OCI-LY7 (cell line): ENCODE measurements at regions not wholly inside any gene's neighbourhood (a gene's known extent, or its start where the extent isn't known, plus 50 kb on each side); places are given as distances from the start of the nearest gene placed in this dataset.

ENCODE experiments used
- BruUV-seq: library from RNA; stranded (reverse); fragments of 400-500 nt; replicated peaks from 2 replicates; lab custom pipeline; 2021; lab: Mats Ljungman, UMichigan
- CTCF ChIA-PET: fragments of 300-600 bp; sonication (Branson Sonifier 250); formaldehyde crosslinking; loops from one replicate; lab custom pipeline; 2022; ENCODE audit warnings: antibody characterized with exemption; ENCODE audit not compliant: unreplicated experiment; lab: Charles Lee
- POLR2A ChIA-PET: fragments of 300-600 bp; sonication (Branson Sonifier 250); formaldehyde crosslinking; loops from one replicate; lab custom pipeline; 2022; ENCODE audit warnings: antibody characterized with exemption; lab: Charles Lee
- DNase-seq: peaks from one replicate; pipeline ENCODE4 v3.0.0-alpha.2; 2015; ENCODE audit warnings: low spot score
- H2AFZ ChIP-seq: fragments of 200-600 bp; sonication (generic), shearing (Covaris generic); 2 replicates; pipeline ENCODE4 v1.6.1; 2014; ENCODE audit warnings: mild to moderate bottlenecking, antibody characterized with exemption, low read length, moderate library complexity
- H3K27ac ChIP-seq: fragments of 200-600 bp; sonication (generic); 2 replicates; pipeline ENCODE4 v1.5.1; 2014; ENCODE audit warnings: mixed run types, low read depth, mild to moderate bottlenecking, moderate library complexity, low read length, inconsistent platforms; ENCODE audit not compliant: poor library complexity, severe bottlenecking
- H3K36me3 ChIP-seq: fragments of 200-600 bp; sonication (generic); 2 replicates; pipeline ENCODE4 v1.6.1; 2014; ENCODE audit warnings: mild to moderate bottlenecking, antibody characterized with exemption, low read length, moderate library complexity, mixed read lengths; ENCODE audit not compliant: insufficient read depth
- H3K4me1 ChIP-seq: fragments of 200-600 bp; sonication (generic); 2 replicates; pipeline ENCODE4 v1.5.1; 2014; ENCODE audit warnings: mild to moderate bottlenecking, low read length; ENCODE audit not compliant: insufficient read depth, poor library complexity, severe bottlenecking
- H3K4me2 ChIP-seq: fragments of 200-600 bp; sonication (generic); 2 replicates; pipeline ENCODE4 v1.6.1; 2014; ENCODE audit warnings: mild to moderate bottlenecking, low read length
- H3K4me3 ChIP-seq: fragments of 200-600 bp; sonication (generic); 2 replicates; pipeline ENCODE4 v1.5.1; 2014; ENCODE audit warnings: mild to moderate bottlenecking, low read depth, low read length; ENCODE audit not compliant: poor library complexity, severe bottlenecking
- H3K79me2 ChIP-seq: fragments of 200-600 bp; sonication (generic); 2 replicates; pipeline ENCODE4 v1.6.1; 2016; ENCODE audit warnings: low read depth, mild to moderate bottlenecking, low read length, moderate library complexity, mixed read lengths; ENCODE audit not compliant: insufficient read depth
- H3K9me2 ChIP-seq: fragments of 200-600 bp; sonication (generic); 2 replicates; pipeline ENCODE4 v1.6.1; 2016; ENCODE audit warnings: mild to moderate bottlenecking, low read length, mixed read lengths; ENCODE audit not compliant: insufficient read depth
- H3K9me3 ChIP-seq: fragments of 200-600 bp; sonication (generic); 2 replicates; pipeline ENCODE4 v1.6.1; 2014; ENCODE audit warnings: mild to moderate bottlenecking, mixed run types, low read length, mixed read lengths
- H4K20me1 ChIP-seq: fragments of 200-600 bp; sonication (generic); 2 replicates; pipeline ENCODE4 v1.6.1; 2014; ENCODE audit warnings: mild to moderate bottlenecking, antibody characterized with exemption, low read length, moderate library complexity, mixed read lengths; ENCODE audit not compliant: insufficient read depth
- EZH2phosphoT487 ChIP-seq: fragments of 200-600 bp; sonication (generic); IDR thresholded peaks from 2 replicates; pipeline ENCODE4 v1.6.1; 2018; ENCODE audit warnings: low read depth, borderline replicate concordance, mild to moderate bottlenecking, mixed run types, antibody characterized with exemption, low read length, moderate library complexity, mixed read lengths
- intact Hi-C: fragments of 100-400 bp; cut with micrococcal nuclease; formaldehyde crosslinking; loops from one replicate; pipeline ENCODE4 v1.10.0; 2022; ENCODE audit not compliant: unreplicated experiment
- TF ChIP-seq, protein P1 (sequence below): fragments of 200-600 bp; sonication (generic); conservative IDR thresholded peaks from 2 replicates; pipeline ENCODE4 v1.5.1; 2014; ENCODE audit warnings: mild to moderate bottlenecking, antibody characterized with exemption, low read length, moderate library complexity, mixed read lengths

DNA sequence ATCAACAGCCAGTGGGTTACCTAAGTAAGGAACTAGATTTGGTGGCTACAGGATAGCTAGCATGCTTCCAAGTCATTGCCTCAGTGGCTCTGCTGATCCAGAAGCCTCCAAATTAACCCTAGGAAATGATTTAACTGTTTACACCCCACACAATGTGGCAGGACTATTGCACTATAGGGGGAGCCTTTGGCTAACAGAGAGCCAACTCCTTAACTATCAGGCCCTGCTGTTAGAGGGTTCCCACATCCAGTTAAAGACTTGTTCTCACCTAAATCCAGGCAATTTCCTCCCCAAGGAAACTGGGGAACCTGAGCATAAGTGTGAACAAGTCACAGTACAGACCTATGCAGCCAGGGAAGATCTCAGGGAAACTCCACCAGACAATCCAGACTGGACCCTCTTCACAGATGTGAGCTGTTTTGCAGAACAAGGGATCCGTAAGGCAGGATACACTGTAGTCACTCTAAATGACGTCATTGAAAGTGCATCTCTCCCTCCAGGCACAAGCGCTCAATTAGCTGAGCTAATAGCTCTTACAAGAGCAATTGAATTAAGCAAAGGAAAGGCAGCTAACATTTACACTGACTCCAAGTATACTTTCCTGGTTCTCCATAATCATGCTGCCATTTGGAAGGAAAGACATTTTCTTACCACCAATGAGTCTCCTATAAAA, 185.3 kb upstream of the SPOCK3 start:
- H2AFZ ChIP-seq: no peak overlapping the region
- no peaks in the 10 kb centered on the region for H3K4me1 ChIP-seq
- no peaks in the 10 kb centered on the region for H3K9me3 ChIP-seq
- no peaks in the 10 kb centered on the region for H3K79me2 ChIP-seq
- intact Hi-C loops: no loop called here
- H3K4me2 ChIP-seq: no peak overlapping the region
- DNase-seq: no peak
- no peaks in the 10 kb centered on the region for H4K20me1 ChIP-seq
- TF ChIP-seq, protein P1, sequence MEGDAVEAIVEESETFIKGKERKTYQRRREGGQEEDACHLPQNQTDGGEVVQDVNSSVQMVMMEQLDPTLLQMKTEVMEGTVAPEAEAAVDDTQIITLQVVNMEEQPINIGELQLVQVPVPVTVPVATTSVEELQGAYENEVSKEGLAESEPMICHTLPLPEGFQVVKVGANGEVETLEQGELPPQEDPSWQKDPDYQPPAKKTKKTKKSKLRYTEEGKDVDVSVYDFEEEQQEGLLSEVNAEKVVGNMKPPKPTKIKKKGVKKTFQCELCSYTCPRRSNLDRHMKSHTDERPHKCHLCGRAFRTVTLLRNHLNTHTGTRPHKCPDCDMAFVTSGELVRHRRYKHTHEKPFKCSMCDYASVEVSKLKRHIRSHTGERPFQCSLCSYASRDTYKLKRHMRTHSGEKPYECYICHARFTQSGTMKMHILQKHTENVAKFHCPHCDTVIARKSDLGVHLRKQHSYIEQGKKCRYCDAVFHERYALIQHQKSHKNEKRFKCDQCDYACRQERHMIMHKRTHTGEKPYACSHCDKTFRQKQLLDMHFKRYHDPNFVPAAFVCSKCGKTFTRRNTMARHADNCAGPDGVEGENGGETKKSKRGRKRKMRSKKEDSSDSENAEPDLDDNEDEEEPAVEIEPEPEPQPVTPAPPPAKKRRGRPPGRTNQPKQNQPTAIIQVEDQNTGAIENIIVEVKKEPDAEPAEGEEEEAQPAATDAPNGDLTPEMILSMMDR: no peak
- TF ChIP-seq EZH2phosphoT487: no peak
- no TSS peak for BruUV-seq
- ChIA-PET CTCF (no interaction called here), POLR2A (interaction anchor here (1.0 kb wide), 1 partner anchor 36 kb away, joined by 3 read pairs; no protein-coding TSS in a partner anchor)
- H3K36me3 ChIP-seq: no peaks in the 10 kb centered on the region
- no peak overlapping the region for H3K4me3 ChIP-seq
- H3K9me2 ChIP-seq: no peaks in the 10 kb centered on the region
- H3K27ac ChIP-seq: no peak overlapping the region

DNA sequence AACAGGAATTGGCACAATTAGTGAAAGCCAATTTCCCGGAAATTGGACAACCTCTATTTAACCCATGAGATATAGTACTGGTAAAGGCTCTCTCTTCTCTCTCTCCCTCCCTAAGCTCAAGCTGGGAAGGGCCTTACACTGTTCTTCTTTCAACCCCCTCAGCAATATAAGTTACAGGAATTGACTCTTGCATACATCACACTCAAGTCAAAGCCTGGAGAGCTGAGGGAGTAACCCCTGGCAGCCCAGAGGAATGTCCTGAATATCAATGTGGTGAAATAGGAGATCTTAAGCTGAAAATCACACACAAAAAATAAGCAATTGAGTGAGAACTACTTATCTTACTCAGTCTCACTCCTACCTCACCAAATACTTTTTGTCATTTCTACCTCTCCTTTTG, 186.9 kb upstream of the SPOCK3 start:
- DNase-seq: no peak
- H3K27ac ChIP-seq: no peak overlapping the region
- POLR2A ChIA-PET: no interaction called here
- no peaks in the 10 kb centered on the region for H3K79me2 ChIP-seq
- no peak for TF ChIP-seq EZH2phosphoT487
- TF ChIP-seq, protein P1: no peak
- H3K9me3 ChIP-seq: no peaks in the 10 kb centered on the region
- intact Hi-C loops: no loop called here
- no peaks in the 10 kb centered on the region for H3K36me3 ChIP-seq
- CTCF ChIA-PET: no interaction called here
- no peak overlapping the region for H3K4me2 ChIP-seq
- no peaks in the 10 kb centered on the region for H3K9me2 ChIP-seq
- no peaks in the 10 kb centered on the region for H3K4me1 ChIP-seq
- no peak overlapping the region for H2AFZ ChIP-seq
- H3K4me3 ChIP-seq: no peak overlapping the region
- no peaks in the 10 kb centered on the region for H4K20me1 ChIP-seq
- BruUV-seq: no TSS peak
